Karpas-422 (cell line): ENCODE measurements at regions not wholly inside any gene's neighbourhood (a gene's known extent, or its start where the extent isn't known, plus 50 kb on each side); places are given as distances from the start of the nearest gene placed in this dataset.

ENCODE experiments used
- DNase-seq: peaks from one replicate; pipeline ENCODE4 v3.0.0-alpha.2; 2015
- H2AFZ ChIP-seq: fragments of 200-600 bp; sonication (generic); 2 replicates; pipeline ENCODE4 v1.6.1; 2014; ENCODE audit warnings: antibody characterized with exemption, low read length, mixed read lengths
- H3K27ac ChIP-seq: fragments of 200-600 bp; sonication (generic); 2 replicates; pipeline ENCODE4 v1.5.1; 2014; ENCODE audit warnings: mild to moderate bottlenecking, low read length, moderate library complexity
- H3K27me3 ChIP-seq: fragments of 200-600 bp; sonication (generic); 2 replicates; pipeline ENCODE4 v1.6.1; 2014; ENCODE audit warnings: low read length, mixed read lengths
- H3K36me3 ChIP-seq: fragments of 200-600 bp; sonication (generic); 2 replicates; pipeline ENCODE4 v1.6.1; 2014; ENCODE audit warnings: low read length, mixed read lengths; ENCODE audit not compliant: insufficient read depth
- H3K4me1 ChIP-seq: fragments of 200-600 bp; sonication (generic); 2 replicates; pipeline ENCODE4 v1.6.1; 2014; ENCODE audit warnings: mild to moderate bottlenecking, low read length, mixed read lengths
- H3K4me2 ChIP-seq: fragments of 200-600 bp; sonication (generic); 2 replicates; pipeline ENCODE4 v1.6.1; 2014; ENCODE audit warnings: low read length, low read depth, mild to moderate bottlenecking; ENCODE audit not compliant: poor library complexity, severe bottlenecking
- H3K4me3 ChIP-seq: fragments of 200-600 bp; sonication (generic); 2 replicates; pipeline ENCODE4 v1.5.1; 2014; ENCODE audit warnings: mild to moderate bottlenecking, antibody characterized with exemption, low read length, mixed read lengths
- H3K79me2 ChIP-seq: fragments of 200-600 bp; sonication (generic); 2 replicates; pipeline ENCODE4 v1.6.1; 2014; ENCODE audit warnings: mild to moderate bottlenecking, low read length, mixed read lengths
- H3K9ac ChIP-seq: fragments of 200-600 bp; sonication (generic); 2 replicates; pipeline ENCODE4 v1.6.0; 2014; ENCODE audit warnings: low read length
- H3K9me2 ChIP-seq: fragments of 200-600 bp; sonication (generic), shearing (Covaris generic); replicated peaks from 2 replicates; pipeline ENCODE4 v1.6.0; 2014; ENCODE audit warnings: mild to moderate bottlenecking, low read length, moderate library complexity; ENCODE audit not compliant: insufficient read depth
- H3K9me3 ChIP-seq: fragments of 300-700, 200-600 bp; sonication (generic); 2 replicates; pipeline ENCODE4 v1.6.1; 2014; ENCODE audit warnings: low read length, mixed read lengths
- H4K20me1 ChIP-seq: fragments of 200-600 bp; sonication (generic); 2 replicates; pipeline ENCODE4 v1.6.1; 2014; ENCODE audit warnings: mild to moderate bottlenecking, antibody characterized with exemption, low read length, low read depth; ENCODE audit not compliant: insufficient read depth

DNA sequence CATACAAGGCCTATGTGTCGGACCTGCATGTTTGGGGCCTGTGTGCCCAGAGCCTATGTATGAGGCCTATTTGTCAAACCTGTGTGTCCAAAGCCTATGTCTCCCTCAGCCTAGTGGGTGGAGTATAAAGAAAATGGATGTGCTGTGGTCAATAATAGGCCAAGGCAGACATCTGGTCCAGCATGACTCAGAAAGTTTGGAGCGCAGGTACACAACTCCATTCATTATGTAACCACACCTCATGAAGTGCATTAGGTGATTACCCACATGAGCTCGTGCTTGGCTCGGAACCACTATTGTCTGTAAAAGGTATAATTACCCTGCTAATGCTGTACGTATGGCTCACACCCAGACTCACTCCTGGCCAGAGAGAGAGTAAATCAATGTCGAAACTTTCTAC is 302.4 kb upstream of the POU3F2 start:
- Histone ChIP-seq H4K20me1 (no peaks in the 10 kb centered on the region), H3K9me2 (no peaks in the 10 kb centered on the region), H3K9ac (no peak overlapping the region), H3K4me2 (no peak overlapping the region), H3K36me3 (no peaks in the 10 kb centered on the region), H3K79me2 (no peaks in the 10 kb centered on the region), H3K4me3 (no peak overlapping the region), H3K4me1 (no peaks in the 10 kb centered on the region), H3K27ac (no peak overlapping the region), H3K27me3 (no peaks in the 10 kb centered on the region), H2AFZ (no peak overlapping the region), H3K9me3 (no peaks in the 10 kb centered on the region)
- DNase-seq, result no peak

DNA sequence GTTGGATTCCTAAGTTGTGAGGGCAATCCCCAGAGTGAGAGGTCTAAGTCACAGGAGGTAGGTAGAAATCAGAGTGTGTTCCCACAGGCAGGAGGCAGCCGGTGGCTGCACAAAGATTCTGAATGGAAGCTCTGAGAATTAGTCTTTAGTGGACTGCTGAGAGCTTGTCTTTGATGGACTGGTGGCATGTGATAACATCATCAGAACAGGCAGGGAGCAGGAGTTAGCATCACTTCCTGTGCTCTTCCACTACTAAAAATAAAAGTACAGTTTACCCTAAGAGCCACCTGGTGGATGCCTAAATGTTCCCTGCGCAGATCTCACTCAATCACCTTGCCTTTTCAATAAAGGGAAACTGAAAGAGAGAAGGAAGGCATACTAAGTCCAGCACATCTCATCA is 294.6 kb upstream of the POU3F2 start:
- DNase-seq, result peak; percentile 42
- no peaks in the 10 kb centered on the region for H3K9me2 ChIP-seq
- no peak overlapping the region for H3K4me3 ChIP-seq
- no peak overlapping the region for H2AFZ ChIP-seq
- H3K27ac ChIP-seq, result no peak overlapping the region
- H3K36me3 ChIP-seq, result no peaks in the 10 kb centered on the region
- no peak overlapping the region for H3K4me2 ChIP-seq
- H3K9ac ChIP-seq, result no peak overlapping the region
- no peaks in the 10 kb centered on the region for H3K4me1 ChIP-seq
- H3K27me3 ChIP-seq, result no peaks in the 10 kb centered on the region
- H4K20me1 ChIP-seq, result no peaks in the 10 kb centered on the region
- H3K9me3 ChIP-seq, result no peaks in the 10 kb centered on the region
- no peaks in the 10 kb centered on the region for H3K79me2 ChIP-seq

DNA sequence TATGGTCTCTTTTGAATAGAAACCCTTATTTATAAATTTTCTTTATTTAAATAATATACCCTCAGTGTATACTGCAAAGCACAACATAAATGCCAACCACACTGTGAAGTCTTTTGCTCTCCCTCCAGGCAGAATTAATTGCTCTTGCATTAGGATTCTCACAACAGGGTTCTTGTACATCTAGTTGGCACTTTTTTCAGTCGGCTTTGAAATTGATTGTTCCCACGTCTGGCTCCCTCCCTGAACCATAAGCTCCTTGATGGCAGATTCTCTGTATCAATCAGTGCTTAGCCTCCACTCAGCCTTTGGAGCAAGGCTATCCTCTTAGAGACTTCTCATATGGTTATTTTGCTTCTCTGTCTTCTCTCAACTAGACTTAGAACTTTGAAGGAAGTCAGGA is 288.0 kb upstream of the POU3F2 start:
- Histone ChIP-seq H3K4me1 (no peaks in the 10 kb centered on the region), H3K27me3 (0 out of 2 replicates have a peak, but pooled peaks cover 2% of the 10 kb centered on the region), H3K4me3 (no peak overlapping the region), H3K27ac (no peak overlapping the region), H3K4me2 (no peak overlapping the region), H3K9ac (no peak overlapping the region), H2AFZ (no peak overlapping the region), H3K9me2 (no peaks in the 10 kb centered on the region), H3K79me2 (no peaks in the 10 kb centered on the region), H3K36me3 (no peaks in the 10 kb centered on the region), H4K20me1 (no peaks in the 10 kb centered on the region), H3K9me3 (no peaks in the 10 kb centered on the region)
- no peak for DNase-seq

DNA sequence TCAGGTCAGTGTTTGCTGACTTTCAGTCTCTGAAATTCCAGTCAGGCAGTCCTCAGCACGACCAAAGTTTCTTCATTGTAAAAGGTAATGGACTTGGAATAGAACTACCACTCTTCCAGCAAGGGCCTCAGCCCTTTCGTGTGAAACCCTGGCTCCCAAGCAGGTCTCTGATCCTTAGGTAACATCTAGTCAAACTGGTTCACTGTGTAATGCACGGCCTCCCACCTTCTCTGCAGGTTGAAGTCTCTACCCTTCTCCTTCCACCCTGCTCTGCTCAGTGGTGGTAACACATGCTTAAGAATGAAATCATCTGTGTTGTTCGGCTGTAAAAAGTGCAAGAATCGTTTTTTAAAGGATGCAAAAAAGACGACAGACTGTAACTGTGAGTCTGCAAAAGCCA is 287.2 kb upstream of the POU3F2 start:
- no peaks in the 10 kb centered on the region for H3K79me2 ChIP-seq
- H3K9me3 ChIP-seq, result no peaks in the 10 kb centered on the region
- no peak overlapping the region for H3K4me3 ChIP-seq
- 0 out of 2 replicates have a peak, but pooled peaks cover 2% of the 10 kb centered on the region for H3K27me3 ChIP-seq
- no peak overlapping the region for H2AFZ ChIP-seq
- H3K27ac ChIP-seq, result no peak overlapping the region
- no peak overlapping the region for H3K4me2 ChIP-seq
- H3K9me2 ChIP-seq, result no peaks in the 10 kb centered on the region
- DNase-seq, result no peak
- H3K36me3 ChIP-seq, result no peaks in the 10 kb centered on the region
- no peaks in the 10 kb centered on the region for H4K20me1 ChIP-seq
- H3K9ac ChIP-seq, result no peak overlapping the region
- no peaks in the 10 kb centered on the region for H3K4me1 ChIP-seq

DNA sequence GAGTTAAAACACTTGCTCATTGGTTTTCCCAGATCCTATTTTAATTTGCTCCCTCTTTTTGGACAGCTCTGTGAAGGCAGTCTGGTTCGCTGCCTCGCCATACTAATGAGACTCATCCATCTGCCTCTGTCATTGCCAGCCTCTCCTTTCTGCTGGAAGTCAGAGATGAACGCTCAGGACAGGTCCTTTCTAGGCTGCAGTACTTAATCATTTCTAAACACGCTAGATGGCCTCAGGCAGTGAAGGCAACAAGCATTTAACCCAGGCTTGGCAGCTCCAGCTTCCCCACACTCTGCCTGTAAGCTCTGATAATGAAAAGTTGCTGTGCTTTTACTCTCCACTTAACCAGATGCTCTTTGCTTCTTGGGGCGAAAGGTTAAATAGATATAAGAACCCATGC is 286.7 kb upstream of the POU3F2 start:
- Histone ChIP-seq H3K9me2 (no peaks in the 10 kb centered on the region), H3K79me2 (no peaks in the 10 kb centered on the region), H3K27me3 (0 out of 2 replicates have a peak, but pooled peaks cover 2% of the 10 kb centered on the region), H3K9ac (no peak overlapping the region), H3K4me1 (no peaks in the 10 kb centered on the region), H3K36me3 (no peaks in the 10 kb centered on the region), H3K4me3 (no peak overlapping the region), H3K4me2 (no peak overlapping the region), H4K20me1 (no peaks in the 10 kb centered on the region), H3K27ac (no peak overlapping the region), H3K9me3 (no peaks in the 10 kb centered on the region), H2AFZ (no peak overlapping the region)
- DNase-seq, result no peak

DNA sequence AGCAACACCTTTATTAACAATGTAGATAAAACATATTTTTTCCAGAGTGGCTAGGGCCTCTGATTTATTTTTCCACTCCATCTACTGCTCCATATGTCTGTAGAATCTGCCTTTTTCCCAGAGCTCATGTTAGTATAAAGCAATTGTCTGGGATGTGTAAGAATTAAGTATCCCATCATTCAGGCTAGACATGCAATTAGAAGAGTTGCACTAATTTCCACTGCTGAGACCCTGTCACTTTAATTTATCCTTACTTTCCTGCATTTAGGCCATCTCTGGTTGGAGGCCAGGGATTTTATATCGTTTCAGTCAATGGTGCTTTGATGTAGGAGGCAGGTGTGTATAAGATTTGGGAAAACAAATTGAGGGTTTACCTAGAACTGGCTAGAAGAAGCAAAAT is 286.1 kb upstream of the POU3F2 start:
- H3K79me2 ChIP-seq, result no peaks in the 10 kb centered on the region
- no peak overlapping the region for H3K4me2 ChIP-seq
- no peak overlapping the region for H2AFZ ChIP-seq
- 0 out of 2 replicates have a peak, but pooled peaks cover 2% of the 10 kb centered on the region for H3K27me3 ChIP-seq
- no peaks in the 10 kb centered on the region for H4K20me1 ChIP-seq
- H3K4me1 ChIP-seq, result no peaks in the 10 kb centered on the region
- no peak for DNase-seq
- no peak overlapping the region for H3K9ac ChIP-seq
- H3K4me3 ChIP-seq, result no peak overlapping the region
- H3K27ac ChIP-seq, result no peak overlapping the region
- H3K36me3 ChIP-seq, result no peaks in the 10 kb centered on the region
- no peaks in the 10 kb centered on the region for H3K9me2 ChIP-seq
- no peaks in the 10 kb centered on the region for H3K9me3 ChIP-seq

DNA sequence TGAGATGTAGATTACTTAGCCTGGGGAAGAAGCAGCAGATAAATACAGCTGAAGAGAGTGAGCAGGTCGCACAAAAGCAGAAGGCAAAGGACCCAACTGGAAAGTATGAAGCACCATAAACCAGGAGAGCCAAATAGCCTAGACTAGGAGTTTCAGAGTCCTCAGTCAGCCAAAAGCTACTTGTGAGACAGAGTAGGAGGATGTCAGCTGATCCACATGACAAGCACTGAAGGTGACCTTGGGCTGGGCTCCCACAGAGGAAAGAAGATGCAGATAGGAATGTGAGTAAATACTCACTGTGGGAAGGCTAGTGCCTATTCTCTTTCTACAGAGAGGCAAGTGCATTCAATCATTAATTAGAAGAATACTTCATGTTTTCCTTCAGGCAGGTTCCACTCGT is 274.0 kb upstream of the POU3F2 start:
- no peaks in the 10 kb centered on the region for H3K36me3 ChIP-seq
- no peaks in the 10 kb centered on the region for H3K27me3 ChIP-seq
- no peak overlapping the region for H3K4me3 ChIP-seq
- H2AFZ ChIP-seq, result no peak overlapping the region
- H3K9me3 ChIP-seq, result no peaks in the 10 kb centered on the region
- no peak overlapping the region for H3K4me2 ChIP-seq
- no peak for DNase-seq
- no peaks in the 10 kb centered on the region for H3K4me1 ChIP-seq
- H3K27ac ChIP-seq, result no peak overlapping the region
- no peak overlapping the region for H3K9ac ChIP-seq
- H3K79me2 ChIP-seq, result no peaks in the 10 kb centered on the region
- no peaks in the 10 kb centered on the region for H3K9me2 ChIP-seq
- no peaks in the 10 kb centered on the region for H4K20me1 ChIP-seq

DNA sequence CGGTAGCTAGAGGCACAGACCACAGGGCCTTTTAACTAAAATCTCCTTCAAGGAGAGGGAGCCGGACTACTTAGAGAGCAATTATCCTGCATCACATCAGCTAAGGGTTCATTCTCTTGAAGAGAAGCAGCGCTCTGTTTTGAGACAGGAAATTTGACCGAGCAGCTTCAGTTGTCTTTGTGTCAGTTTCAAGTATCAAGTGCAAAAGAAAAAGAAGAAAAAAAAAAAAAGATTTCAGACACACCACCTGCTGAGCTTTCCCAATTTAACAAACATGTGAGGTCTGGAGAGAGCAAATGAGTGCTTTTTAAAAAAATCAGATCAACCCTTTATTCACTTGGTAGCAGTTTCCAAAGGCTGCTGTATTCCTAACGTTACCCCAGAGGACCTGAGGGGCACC is 273.5 kb upstream of the POU3F2 start:
- no peak for DNase-seq
- no peak overlapping the region for H3K4me3 ChIP-seq
- no peaks in the 10 kb centered on the region for H3K9me2 ChIP-seq
- no peak overlapping the region for H3K4me2 ChIP-seq
- no peaks in the 10 kb centered on the region for H3K27me3 ChIP-seq
- no peak overlapping the region for H2AFZ ChIP-seq
- H3K79me2 ChIP-seq, result no peaks in the 10 kb centered on the region
- no peak overlapping the region for H3K27ac ChIP-seq
- H3K4me1 ChIP-seq, result no peaks in the 10 kb centered on the region
- no peaks in the 10 kb centered on the region for H4K20me1 ChIP-seq
- H3K9me3 ChIP-seq, result no peaks in the 10 kb centered on the region
- no peaks in the 10 kb centered on the region for H3K36me3 ChIP-seq
- no peak overlapping the region for H3K9ac ChIP-seq

DNA sequence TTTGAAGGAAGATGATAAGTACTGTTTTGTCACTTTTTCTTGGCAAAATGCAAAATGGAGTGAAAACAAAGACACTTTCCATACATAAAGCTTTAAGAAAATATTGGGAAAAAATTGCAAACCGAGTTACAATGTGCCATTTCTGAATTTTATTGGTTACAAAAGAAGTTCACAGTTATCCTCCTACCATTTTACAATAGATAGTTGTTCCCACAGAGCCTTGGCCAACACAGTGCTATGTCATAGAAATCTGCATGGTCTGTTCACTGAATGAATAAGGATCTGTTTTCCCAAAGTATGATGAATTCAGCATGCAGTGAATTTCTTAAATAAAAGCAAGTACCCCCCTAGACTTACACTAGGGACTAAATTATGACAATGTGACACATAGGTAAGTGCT is 268.2 kb upstream of the POU3F2 start:
- Histone ChIP-seq H3K4me2 (no peak overlapping the region), H4K20me1 (no peaks in the 10 kb centered on the region), H3K9me2 (no peaks in the 10 kb centered on the region)

More for the DNA sequence above, 268.2 kb upstream of the POU3F2 start:
- Histone ChIP-seq H3K27ac (no peak overlapping the region), H2AFZ (no peak overlapping the region), H3K9ac (no peak overlapping the region), H3K36me3 (no peaks in the 10 kb centered on the region), H3K27me3 (no peaks in the 10 kb centered on the region), H3K4me1 (no peaks in the 10 kb centered on the region), H3K79me2 (no peaks in the 10 kb centered on the region), H3K4me3 (no peak overlapping the region), H3K9me3 (no peaks in the 10 kb centered on the region)
- no peak for DNase-seq
